Loucy (cell line): ENCODE measurements at regions not wholly inside any gene's neighbourhood (a gene's known extent, or its start where the extent isn't known, plus 50 kb on each side); places are given as distances from the start of the nearest gene placed in this dataset.

Source experiments
- H2AFZ ChIP-seq: fragments of 200-600 bp; sonication (generic); 2 replicates; pipeline ENCODE4 v1.6.0; 2016; ENCODE audit warnings: antibody characterized with exemption, mild to moderate bottlenecking, low read length, moderate library complexity
- H3F3A ChIP-seq: fragments of 200-600 bp; 2 replicates; pipeline ENCODE4 v1.6.0; 2016; ENCODE audit warnings: antibody characterized with exemption, low read depth, mild to moderate bottlenecking
- H3K27me3 ChIP-seq: fragments of 200-600 bp; sonication (generic); 2 replicates; pipeline ENCODE4 v1.6.1; 2014; ENCODE audit warnings: low read length, mild to moderate bottlenecking; ENCODE audit not compliant: insufficient read depth, poor library complexity, severe bottlenecking
- H3K36me3 ChIP-seq: fragments of 200-600 bp; sonication (generic); 2 replicates; pipeline ENCODE4 v1.6.1; 2016; ENCODE audit warnings: low read length; ENCODE audit not compliant: insufficient read depth
- H3K4me1 ChIP-seq: fragments of 200-600 bp; sonication (generic); 2 replicates; pipeline ENCODE4 v1.5.1; 2014; ENCODE audit warnings: low read length, mild to moderate bottlenecking; ENCODE audit not compliant: insufficient read depth, poor library complexity, severe bottlenecking
- H3K4me2 ChIP-seq: fragments of 200-600 bp; sonication (generic); 2 replicates; pipeline ENCODE4 v1.6.0; 2014; ENCODE audit warnings: antibody characterized with exemption, low read length, low read depth, mild to moderate bottlenecking; ENCODE audit not compliant: poor library complexity, severe bottlenecking
- H3K4me3 ChIP-seq: fragments of 200-600 bp; sonication (generic); 2 replicates; pipeline ENCODE4 v1.5.1; 2014; ENCODE audit warnings: low read length, mild to moderate bottlenecking, mixed read lengths; ENCODE audit not compliant: poor library complexity, severe bottlenecking
- H3K79me2 ChIP-seq: fragments of 200-600 bp; sonication (generic); 2 replicates; pipeline ENCODE4 v1.6.1; 2014; ENCODE audit warnings: low read length; ENCODE audit not compliant: insufficient read depth
- H3K9ac ChIP-seq: fragments of 200-600 bp; sonication (generic); 2 replicates; pipeline ENCODE4 v1.6.0; 2014; ENCODE audit warnings: mild to moderate bottlenecking, low read depth, low read length, moderate library complexity; ENCODE audit not compliant: poor library complexity, severe bottlenecking
- H3K9me2 ChIP-seq: fragments of 200-600 bp; sonication (generic); replicated peaks from 2 replicates; pipeline ENCODE4 v1.6.1; 2016; ENCODE audit warnings: low read depth, low read length, mixed read lengths
- H3K9me3 ChIP-seq: fragments of 200-600 bp; sonication (generic); 2 replicates; pipeline ENCODE4 v1.6.1; 2014; ENCODE audit warnings: mild to moderate bottlenecking, antibody characterized with exemption, low read length, low read depth; ENCODE audit not compliant: insufficient read depth
- H4K20me1 ChIP-seq: fragments of 200-600 bp; sonication (generic); 2 replicates; pipeline ENCODE4 v1.6.0; 2014; ENCODE audit warnings: antibody characterized with exemption, low read length, mild to moderate bottlenecking; ENCODE audit not compliant: insufficient read depth, poor library complexity, severe bottlenecking
- CTCF ChIP-seq: fragments of 200-600 bp; sonication (generic); conservative IDR thresholded peaks from 2 replicates; pipeline ENCODE4 v1.5.1; 2014; ENCODE audit warnings: mild to moderate bottlenecking, antibody characterized with exemption, low read length
- EZH2phosphoT487 ChIP-seq: fragments of 200-600 bp; IDR thresholded peaks from 2 replicates; pipeline ENCODE4 v1.6.1; 2018; ENCODE audit warnings: antibody characterized with exemption, mild to moderate bottlenecking, moderate library complexity, borderline replicate concordance

GRCh38 chr5:125232779-125233230 is 486.4 kb upstream of the ZNF608 start:
- no peak overlapping the region for H3K4me2 ChIP-seq
- no peaks in the 10 kb centered on the region for H3K27me3 ChIP-seq
- H3K9me3 ChIP-seq: no peaks in the 10 kb centered on the region
- no peak overlapping the region for H2AFZ ChIP-seq
- H3K79me2 ChIP-seq: no peaks in the 10 kb centered on the region
- H3K4me1 ChIP-seq: no peaks in the 10 kb centered on the region
- TF ChIP-seq EZH2phosphoT487 (no peak), CTCF (no peak)
- H3F3A ChIP-seq: no peaks in the 10 kb centered on the region
- H3K36me3 ChIP-seq: no peaks in the 10 kb centered on the region
- H3K9me2 ChIP-seq: no peaks in the 10 kb centered on the region
- no peaks in the 10 kb centered on the region for H4K20me1 ChIP-seq
- H3K4me3 ChIP-seq: no peak overlapping the region
- no peak overlapping the region for H3K9ac ChIP-seq

GRCh38 chr5:125233944-125234343 is 487.5 kb upstream of the ZNF608 start:
- H3K4me3 ChIP-seq: no peak overlapping the region
- no peak overlapping the region for H3K9ac ChIP-seq
- H3K36me3 ChIP-seq: no peaks in the 10 kb centered on the region
- no peaks in the 10 kb centered on the region for H3K27me3 ChIP-seq
- no peaks in the 10 kb centered on the region for H4K20me1 ChIP-seq
- H3F3A ChIP-seq: no peaks in the 10 kb centered on the region
- no peaks in the 10 kb centered on the region for H3K4me1 ChIP-seq
- no peaks in the 10 kb centered on the region for H3K79me2 ChIP-seq
- no peak overlapping the region for H2AFZ ChIP-seq
- H3K9me3 ChIP-seq: no peaks in the 10 kb centered on the region
- no peaks in the 10 kb centered on the region for H3K9me2 ChIP-seq
- no peak for TF ChIP-seq CTCF
- TF ChIP-seq EZH2phosphoT487: no peak
- H3K4me2 ChIP-seq: no peak overlapping the region

- H3K4me3 ChIP-seq: no peak overlapping the region
- no peaks in the 10 kb centered on the region for H4K20me1 ChIP-seq
- no peak overlapping the region for H3K4me2 ChIP-seq
Observed at GRCh38 chr5:125236007-125236406, 489.6 kb upstream of the ZNF608 start.

More at GRCh38 chr5:125236007-125236406, 489.6 kb upstream of the ZNF608 start:
- Histone ChIP-seq H3K4me1 (no peaks in the 10 kb centered on the region), H3K9me2 (no peaks in the 10 kb centered on the region), H3K9me3 (no peaks in the 10 kb centered on the region), H3K36me3 (no peaks in the 10 kb centered on the region), H3F3A (no peaks in the 10 kb centered on the region), H3K27me3 (no peaks in the 10 kb centered on the region), H2AFZ (no peak overlapping the region), H3K9ac (no peak overlapping the region), H3K79me2 (no peaks in the 10 kb centered on the region)
- no peak for TF ChIP-seq EZH2phosphoT487
- no peak for TF ChIP-seq CTCF
